Endodermal cell (in vitro differentiated cells): ENCODE measurements at regions not wholly inside any gene's neighbourhood (a gene's known extent, or its start where the extent isn't known, plus 50 kb on each side); places are given as distances from the start of the nearest gene placed in this dataset.
A peak's percentile ranks its signal among the peaks of the same experiment; 100 is the strongest.

Experiments
- DNase-seq: peaks from one replicate; pipeline ENCODE4 v3.0.0-alpha.2; 2017
- H3K27ac ChIP-seq: 2 replicates; pipeline ENCODE4 v1.5.1; 2013; ENCODE audit warnings: mild to moderate bottlenecking, low read depth, low read length, moderate library complexity
- H3K27me3 ChIP-seq: 2 replicates; pipeline ENCODE4 v1.6.1; 2013; ENCODE audit warnings: mild to moderate bottlenecking, low read length, moderate library complexity; ENCODE audit not compliant: insufficient read depth, control insufficient read depth, poor library complexity, severe bottlenecking
- H3K36me3 ChIP-seq: 2 replicates; pipeline ENCODE4 v1.7.0; 2013; ENCODE audit warnings: mild to moderate bottlenecking, low read length, moderate library complexity; ENCODE audit not compliant: control insufficient read depth, insufficient read depth
- H3K4me1 ChIP-seq: one replicate; pipeline ENCODE4 v1.7.0; 2013; ENCODE audit warnings: low read length; ENCODE audit not compliant: control insufficient read depth, insufficient read depth
- H3K4me3 ChIP-seq: 2 replicates; pipeline ENCODE4 v1.5.1; 2013; ENCODE audit warnings: mild to moderate bottlenecking, low read length, moderate library complexity
- H3K9ac ChIP-seq: 2 replicates; pipeline ENCODE4 v1.6.1; 2013; ENCODE audit warnings: mild to moderate bottlenecking, low read length, moderate library complexity; ENCODE audit not compliant: poor library complexity, severe bottlenecking; ENCODE audit errors: extremely low read depth
- H3K9me3 ChIP-seq: 2 replicates; pipeline ENCODE4 v1.6.1; 2013; ENCODE audit warnings: mild to moderate bottlenecking, low read length, moderate library complexity; ENCODE audit not compliant: control insufficient read depth
- H3K27ac Mint-ChIP-seq: 2 replicates; pipeline ENCODE4 v1.8.0; 2020; ENCODE audit warnings: mixed read lengths
- H3K27me3 Mint-ChIP-seq: 2 replicates; pipeline ENCODE4 v1.8.0; 2021; ENCODE audit warnings: mild to moderate bottlenecking, mixed read lengths; ENCODE audit not compliant: insufficient read depth
- H3K36me3 Mint-ChIP-seq: 2 replicates; pipeline ENCODE4 v1.8.0; 2020; ENCODE audit warnings: low read depth, mixed read lengths
- H3K4me1 Mint-ChIP-seq: 2 replicates; pipeline ENCODE4 v1.8.0; 2020; ENCODE audit warnings: mixed read lengths
- H3K4me3 Mint-ChIP-seq: 2 replicates; pipeline ENCODE4 v1.8.0; 2020; ENCODE audit warnings: mild to moderate bottlenecking, moderate library complexity, mixed read lengths
- H3K9me3 Mint-ChIP-seq: 2 replicates; pipeline ENCODE4 v1.8.0; 2020; ENCODE audit warnings: mild to moderate bottlenecking, mixed read lengths
- WGBS, 2 experiments: methylation state at CpG; one replicate each; pipeline versions ENCODE4 v1.1.5 to v1.1.7; 2013; ENCODE audit warnings: missing lambda C conversion rate in 2 of 2, mixed read lengths in 1 of 2; ENCODE audit not compliant: insufficient coverage in 1 of 2, insufficient read length in 1 of 2; 5-methylcytosine and 5-hydroxymethylcytosine counted together
- TF ChIP-seq, protein P1 (sequence below): fragments of 200-600 bp; sonication (generic); conservative IDR thresholded peaks from 2 replicates; pipeline ENCODE4 v1.5.0; 2021; ENCODE audit warnings: antibody characterized with exemption, mild to moderate bottlenecking

DNA sequence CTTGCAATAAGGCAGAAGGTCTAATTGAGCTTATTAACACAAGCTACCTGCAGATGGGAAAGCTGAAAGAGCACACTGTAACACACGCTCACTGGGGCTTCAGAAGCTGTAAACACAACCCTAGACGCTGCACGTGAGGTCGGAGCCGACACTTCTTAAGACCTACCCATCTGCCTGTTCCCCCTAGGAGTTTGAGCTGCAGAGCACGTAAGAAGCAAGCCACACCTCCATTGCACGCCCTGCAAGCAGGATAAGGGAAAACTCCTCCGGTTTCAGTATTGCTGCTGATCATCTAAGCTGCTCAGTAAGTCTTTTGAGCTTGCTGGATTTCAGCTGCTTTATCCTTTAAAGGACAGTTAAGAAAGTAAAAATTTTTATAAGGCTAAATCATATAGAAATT lies 244.0 kb upstream of the ZWINT start:
- no peaks in the 10 kb centered on the region for H3K36me3 Mint-ChIP-seq
- no peaks in the 10 kb centered on the region for H3K9me3 Mint-ChIP-seq
- DNase-seq: peak; percentile 58
- H3K4me1 Mint-ChIP-seq: peaks cover 3% of the 10 kb centered on the region
- TF ChIP-seq, protein P1, sequence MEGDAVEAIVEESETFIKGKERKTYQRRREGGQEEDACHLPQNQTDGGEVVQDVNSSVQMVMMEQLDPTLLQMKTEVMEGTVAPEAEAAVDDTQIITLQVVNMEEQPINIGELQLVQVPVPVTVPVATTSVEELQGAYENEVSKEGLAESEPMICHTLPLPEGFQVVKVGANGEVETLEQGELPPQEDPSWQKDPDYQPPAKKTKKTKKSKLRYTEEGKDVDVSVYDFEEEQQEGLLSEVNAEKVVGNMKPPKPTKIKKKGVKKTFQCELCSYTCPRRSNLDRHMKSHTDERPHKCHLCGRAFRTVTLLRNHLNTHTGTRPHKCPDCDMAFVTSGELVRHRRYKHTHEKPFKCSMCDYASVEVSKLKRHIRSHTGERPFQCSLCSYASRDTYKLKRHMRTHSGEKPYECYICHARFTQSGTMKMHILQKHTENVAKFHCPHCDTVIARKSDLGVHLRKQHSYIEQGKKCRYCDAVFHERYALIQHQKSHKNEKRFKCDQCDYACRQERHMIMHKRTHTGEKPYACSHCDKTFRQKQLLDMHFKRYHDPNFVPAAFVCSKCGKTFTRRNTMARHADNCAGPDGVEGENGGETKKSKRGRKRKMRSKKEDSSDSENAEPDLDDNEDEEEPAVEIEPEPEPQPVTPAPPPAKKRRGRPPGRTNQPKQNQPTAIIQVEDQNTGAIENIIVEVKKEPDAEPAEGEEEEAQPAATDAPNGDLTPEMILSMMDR: no peak
- H3K9ac ChIP-seq: no peak overlapping the region
- no peak overlapping the region for H3K27ac ChIP-seq
- H3K36me3 ChIP-seq: no peaks in the 10 kb centered on the region
- 68 to 77% methylated on average over 7 to 8 of the region's 8 CpGs for WGBS, 2 experiments
- H3K4me1 ChIP-seq: no peaks in the 10 kb centered on the region
- no peak overlapping the region for H3K4me3 Mint-ChIP-seq
- H3K27ac Mint-ChIP-seq: no peak overlapping the region
- H3K27me3 ChIP-seq: no peaks in the 10 kb centered on the region
- H3K27me3 Mint-ChIP-seq: no peaks in the 10 kb centered on the region
- no peaks in the 10 kb centered on the region for H3K9me3 ChIP-seq
- no peak overlapping the region for H3K4me3 ChIP-seq

DNA sequence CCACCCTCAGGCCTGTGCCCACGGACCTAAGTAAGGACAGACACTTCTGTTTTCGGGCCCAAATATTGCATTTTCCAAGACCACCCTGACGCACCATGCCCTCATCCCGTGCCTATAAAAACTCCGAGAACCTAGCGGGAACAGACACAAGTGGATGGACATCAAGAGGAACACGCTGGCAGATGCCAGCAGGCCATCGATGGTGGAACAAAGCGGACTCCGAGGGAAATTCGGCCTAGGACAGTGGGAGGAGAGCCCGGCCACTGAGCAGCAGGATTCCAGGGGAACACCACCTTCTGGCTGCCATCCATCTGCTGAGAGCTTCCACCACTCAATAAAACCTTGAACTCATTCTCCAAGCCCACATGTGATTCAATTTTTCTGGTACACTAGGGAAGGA lies 243.6 kb upstream of the ZWINT start:
- H3K27me3 Mint-ChIP-seq: no peaks in the 10 kb centered on the region
- 82 to 90% methylated on average over 11 to 12 of the region's 12 CpGs for WGBS, 2 experiments

DNA sequence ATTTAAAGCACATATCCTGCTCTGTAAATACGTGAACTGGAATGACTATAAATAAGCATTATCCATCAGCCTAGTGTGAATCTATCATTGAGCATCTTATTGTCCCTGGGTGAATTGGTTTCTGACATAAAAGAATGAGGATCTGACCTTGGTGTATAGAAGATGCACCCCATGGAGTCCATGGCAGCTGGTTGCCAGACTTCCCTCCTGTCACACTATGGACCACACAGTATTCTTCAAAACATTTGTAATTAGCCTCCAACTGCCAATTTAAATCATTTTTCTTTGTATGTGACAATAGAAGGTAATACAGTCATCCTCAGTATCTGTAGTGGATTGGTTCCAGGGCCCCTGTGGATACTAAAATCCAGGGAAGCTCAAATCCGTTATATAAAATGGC lies 238.1 kb upstream of the ZWINT start:
- Histone ChIP-seq H3K27me3 (no peaks in the 10 kb centered on the region), H3K27ac (no peak overlapping the region), H3K4me3 (no peak overlapping the region), H3K36me3 (no peaks in the 10 kb centered on the region), H3K4me1 (peaks cover 3% of the 10 kb centered on the region), H3K9ac (no peak overlapping the region), H3K9me3 (no peaks in the 10 kb centered on the region)
- H3K4me3 Mint-ChIP-seq: no peak overlapping the region
- H3K36me3 Mint-ChIP-seq: no peaks in the 10 kb centered on the region
- H3K4me1 Mint-ChIP-seq: no peaks in the 10 kb centered on the region
- DNase-seq: no peak
- H3K27ac Mint-ChIP-seq: no peak overlapping the region
- no peaks in the 10 kb centered on the region for H3K27me3 Mint-ChIP-seq
- WGBS, 2 experiments: 87% methylated on average over 2 of the region's 2 CpGs; no CpG with 5 or more reads in 1 of the 2 experiments
- TF ChIP-seq, protein P1: no peak
- no peaks in the 10 kb centered on the region for H3K9me3 Mint-ChIP-seq

More for the DNA sequence above, 243.6 kb upstream of the ZWINT start:
- Histone ChIP-seq H3K27me3 (no peaks in the 10 kb centered on the region), H3K4me1 (no peaks in the 10 kb centered on the region), H3K9me3 (no peaks in the 10 kb centered on the region), H3K9ac (no peak overlapping the region), H3K4me3 (no peak overlapping the region), H3K36me3 (no peaks in the 10 kb centered on the region), H3K27ac (no peak overlapping the region)
- no peaks in the 10 kb centered on the region for H3K36me3 Mint-ChIP-seq
- H3K4me3 Mint-ChIP-seq: no peak overlapping the region
- H3K9me3 Mint-ChIP-seq: no peaks in the 10 kb centered on the region
- H3K27ac Mint-ChIP-seq: no peak overlapping the region
- DNase-seq: no peak
- TF ChIP-seq, protein P1: no peak
- peaks cover 3% of the 10 kb centered on the region for H3K4me1 Mint-ChIP-seq
